GM19397 (cell line): ENCODE measurements at regions not wholly inside any gene's neighbourhood (a gene's known extent, or its start where the extent isn't known, plus 50 kb on each side); places are given as distances from the start of the nearest gene placed in this dataset.
A peak's percentile ranks its signal among the peaks of the same experiment; 100 is the strongest.

ENCODE experiments used
- ATAC-seq: cut with Tn5 transposase; IDR thresholded peaks from one replicate; pipeline ENCODE4 v1.9.1; 2021; ENCODE audit warnings: mild to moderate bottlenecking, moderate library complexity; ENCODE audit not compliant: unreplicated experiment

- no peak for ATAC-seq
Observed at GRCh38 chr4:137688651-137689050, 156.4 kb upstream of the PCDH18 start.

- no peak for ATAC-seq
Observed at GRCh38 chr4:137685357-137685756, 153.1 kb upstream of the PCDH18 start.

- no peak for ATAC-seq
Observed at GRCh38 chr4:137681081-137681480, 148.8 kb upstream of the PCDH18 start.

- peak; percentile 62 for ATAC-seq
Observed at GRCh38 chr4:137678796-137679195, 146.5 kb upstream of the PCDH18 start.

GRCh38 chr4:137677863-137678262 is 145.6 kb upstream of the PCDH18 start:
- ATAC-seq: no peak

GRCh38 chr4:137676357-137676998 is 144.2 kb upstream of the PCDH18 start:
- peak; percentile 49 for ATAC-seq

GRCh38 chr4:137674066-137674465 is 141.8 kb upstream of the PCDH18 start:
- no peak for ATAC-seq

- no peak for ATAC-seq
Observed at GRCh38 chr4:137668885-137669545, 136.7 kb upstream of the PCDH18 start.

- ATAC-seq: no peak
Observed at GRCh38 chr4:137664416-137664815, 132.1 kb upstream of the PCDH18 start.

- no peak for ATAC-seq
Observed at GRCh38 chr4:137664046-137664387, 131.7 kb upstream of the PCDH18 start.

GRCh38 chr4:137663251-137664045 is 131.2 kb upstream of the PCDH18 start:
- ATAC-seq: no peak

- no peak for ATAC-seq
Observed at GRCh38 chr4:137661693-137662092, 129.4 kb upstream of the PCDH18 start.

- no peak for ATAC-seq
Observed at GRCh38 chr4:137660211-137660610, 127.9 kb upstream of the PCDH18 start.

- no peak for ATAC-seq
Observed at GRCh38 chr4:137659431-137659830, 127.1 kb upstream of the PCDH18 start.

GRCh38 chr4:137656661-137657060 is 124.4 kb upstream of the PCDH18 start:
- no peak for ATAC-seq

GRCh38 chr4:137655302-137655701 is 123.0 kb upstream of the PCDH18 start:
- ATAC-seq: no peak

GRCh38 chr4:137651128-137651527 is 118.8 kb upstream of the PCDH18 start:
- ATAC-seq: no peak

- no peak for ATAC-seq
Observed at GRCh38 chr4:137649711-137650450, 117.6 kb upstream of the PCDH18 start.

GRCh38 chr4:137648531-137648930 is 116.2 kb upstream of the PCDH18 start:
- no peak for ATAC-seq

- ATAC-seq: peak; percentile 80
Observed at GRCh38 chr4:137647375-137647774, 115.1 kb upstream of the PCDH18 start.

- no peak for ATAC-seq
Observed at GRCh38 chr4:137644201-137644600, 111.9 kb upstream of the PCDH18 start.
